DND-41 (cell line): ENCODE measurements at regions not wholly inside any gene's neighbourhood (a gene's known extent, or its start where the extent isn't known, plus 50 kb on each side); places are given as distances from the start of the nearest gene placed in this dataset.
"Not testable (repeated sequence)": the region's sequence is repeated elsewhere in the genome, so short reads cannot be mapped to it uniquely, and the experiment has no call there.

Source experiments
- EZH2 ChIP-seq: IDR thresholded peaks from 3 replicates; pipeline ENCODE4 v1.6.1; 2012; ENCODE audit warnings: borderline replicate concordance, low read depth, mild to moderate bottlenecking, moderate library complexity, low read length, inconsistent platforms; ENCODE audit not compliant: severe bottlenecking
- TF ChIP-seq, protein P1 (sequence below): IDR thresholded peaks from 2 replicates; pipeline ENCODE4 v1.5.1; 2012; ENCODE audit warnings: borderline replicate concordance, low read length, moderate library complexity, mild to moderate bottlenecking; ENCODE audit not compliant: poor library complexity, severe bottlenecking; ENCODE audit errors: extremely low read depth

DNA sequence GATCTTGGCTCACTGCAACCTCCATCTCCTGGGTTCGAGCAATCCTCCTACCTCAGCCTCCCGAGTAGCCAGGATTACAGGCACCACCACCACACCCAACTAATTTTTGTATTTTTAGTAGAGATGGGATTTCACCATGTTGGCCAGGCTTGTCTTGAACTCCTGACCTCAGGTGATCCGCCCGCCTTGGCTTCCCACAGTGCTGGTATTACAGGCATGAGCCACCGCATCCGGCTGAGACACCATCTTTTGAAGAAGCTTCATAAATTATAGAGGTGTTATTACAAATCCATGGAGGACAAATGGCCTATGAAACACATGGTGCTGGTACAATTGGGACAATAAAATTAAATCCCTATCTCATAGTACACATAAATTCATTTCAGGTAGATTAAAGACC lies 148.1 kb upstream of the SMIM31 start:
- TF ChIP-seq, protein P1, sequence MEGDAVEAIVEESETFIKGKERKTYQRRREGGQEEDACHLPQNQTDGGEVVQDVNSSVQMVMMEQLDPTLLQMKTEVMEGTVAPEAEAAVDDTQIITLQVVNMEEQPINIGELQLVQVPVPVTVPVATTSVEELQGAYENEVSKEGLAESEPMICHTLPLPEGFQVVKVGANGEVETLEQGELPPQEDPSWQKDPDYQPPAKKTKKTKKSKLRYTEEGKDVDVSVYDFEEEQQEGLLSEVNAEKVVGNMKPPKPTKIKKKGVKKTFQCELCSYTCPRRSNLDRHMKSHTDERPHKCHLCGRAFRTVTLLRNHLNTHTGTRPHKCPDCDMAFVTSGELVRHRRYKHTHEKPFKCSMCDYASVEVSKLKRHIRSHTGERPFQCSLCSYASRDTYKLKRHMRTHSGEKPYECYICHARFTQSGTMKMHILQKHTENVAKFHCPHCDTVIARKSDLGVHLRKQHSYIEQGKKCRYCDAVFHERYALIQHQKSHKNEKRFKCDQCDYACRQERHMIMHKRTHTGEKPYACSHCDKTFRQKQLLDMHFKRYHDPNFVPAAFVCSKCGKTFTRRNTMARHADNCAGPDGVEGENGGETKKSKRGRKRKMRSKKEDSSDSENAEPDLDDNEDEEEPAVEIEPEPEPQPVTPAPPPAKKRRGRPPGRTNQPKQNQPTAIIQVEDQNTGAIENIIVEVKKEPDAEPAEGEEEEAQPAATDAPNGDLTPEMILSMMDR, result not testable (repeated sequence)
- not testable (repeated sequence) for TF ChIP-seq EZH2
